ENCODE measurements at regions not wholly inside any gene's neighbourhood (a gene's known extent, or its start where the extent isn't known, plus 50 kb on each side); places are given as distances from the start of the nearest gene placed in this dataset.
"Not testable (repeated sequence)": the region's sequence is repeated elsewhere in the genome, so short reads cannot be mapped to it uniquely, and the experiment has no call there.

DNA sequence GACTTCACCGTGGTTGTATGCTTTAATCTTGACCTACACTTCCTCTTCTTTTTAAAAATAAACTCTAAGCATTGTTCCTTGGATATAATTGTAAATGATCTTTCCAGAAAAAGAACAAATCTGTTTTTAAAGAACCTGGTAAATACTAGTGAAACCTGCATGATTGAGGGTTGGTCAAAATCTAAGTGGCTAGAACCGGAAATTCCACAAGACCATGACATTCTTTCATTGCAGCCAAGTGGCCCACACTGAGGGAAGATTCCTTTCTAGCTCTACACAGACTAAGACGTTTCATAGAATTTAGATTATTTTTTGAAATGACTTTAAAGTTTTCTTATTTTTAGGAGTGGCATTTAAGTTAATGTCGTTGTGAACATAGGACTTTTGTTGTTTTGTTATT, 356.7 kb downstream of the NYAP2 start:
- no peaks in the 10 kb centered on the region for H3K4me1 ChIP-seq (ENCODE audit: low read depth)
- H3K36me3 ChIP-seq (ENCODE audit: low read depth), result no peaks in the 10 kb centered on the region
- TF ChIP-seq, protein P1, sequence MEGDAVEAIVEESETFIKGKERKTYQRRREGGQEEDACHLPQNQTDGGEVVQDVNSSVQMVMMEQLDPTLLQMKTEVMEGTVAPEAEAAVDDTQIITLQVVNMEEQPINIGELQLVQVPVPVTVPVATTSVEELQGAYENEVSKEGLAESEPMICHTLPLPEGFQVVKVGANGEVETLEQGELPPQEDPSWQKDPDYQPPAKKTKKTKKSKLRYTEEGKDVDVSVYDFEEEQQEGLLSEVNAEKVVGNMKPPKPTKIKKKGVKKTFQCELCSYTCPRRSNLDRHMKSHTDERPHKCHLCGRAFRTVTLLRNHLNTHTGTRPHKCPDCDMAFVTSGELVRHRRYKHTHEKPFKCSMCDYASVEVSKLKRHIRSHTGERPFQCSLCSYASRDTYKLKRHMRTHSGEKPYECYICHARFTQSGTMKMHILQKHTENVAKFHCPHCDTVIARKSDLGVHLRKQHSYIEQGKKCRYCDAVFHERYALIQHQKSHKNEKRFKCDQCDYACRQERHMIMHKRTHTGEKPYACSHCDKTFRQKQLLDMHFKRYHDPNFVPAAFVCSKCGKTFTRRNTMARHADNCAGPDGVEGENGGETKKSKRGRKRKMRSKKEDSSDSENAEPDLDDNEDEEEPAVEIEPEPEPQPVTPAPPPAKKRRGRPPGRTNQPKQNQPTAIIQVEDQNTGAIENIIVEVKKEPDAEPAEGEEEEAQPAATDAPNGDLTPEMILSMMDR (IDR thresholded peaks at IDR 0.05), result no peak
- no peak overlapping the region for H3K4me3 ChIP-seq
- DNase-seq, result no peak
- no peaks in the 10 kb centered on the region for H3K9me3 ChIP-seq
- intact Hi-C loops (cut with DNase I, micrococcal nuclease), result no loop called here
- no peak for ATAC-seq

DNA sequence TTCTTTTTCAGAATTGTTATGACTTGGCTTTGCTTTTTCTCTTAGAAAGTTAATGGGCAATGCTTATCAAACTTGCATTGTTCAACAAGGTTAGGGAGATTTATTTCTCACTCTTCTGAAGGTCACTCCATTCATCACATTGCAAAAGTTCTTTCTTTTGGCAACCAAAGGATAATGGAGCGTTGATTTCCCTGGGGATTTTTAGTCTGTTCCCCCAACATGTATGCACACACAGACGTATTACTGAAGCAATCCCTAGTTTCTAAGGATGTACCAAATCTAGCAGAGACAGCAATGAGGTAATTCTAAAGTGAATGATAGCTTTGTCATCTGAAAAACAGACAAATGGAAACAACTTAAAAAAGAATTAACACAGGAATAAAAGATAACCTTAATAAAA, 349.1 kb downstream of the NYAP2 start:
- Histone ChIP-seq H3K36me3 (ENCODE audit: low read depth) (no peaks in the 10 kb centered on the region), H3K4me3 (no peak overlapping the region), H3K9me3 (no peaks in the 10 kb centered on the region), H3K4me1 (ENCODE audit: low read depth) (no peaks in the 10 kb centered on the region)
- no peak for ATAC-seq
- TF ChIP-seq, protein P1 (IDR thresholded peaks at IDR 0.05), result no peak
- intact Hi-C loops (cut with DNase I, micrococcal nuclease), result no loop called here
- no peak for DNase-seq

DNA sequence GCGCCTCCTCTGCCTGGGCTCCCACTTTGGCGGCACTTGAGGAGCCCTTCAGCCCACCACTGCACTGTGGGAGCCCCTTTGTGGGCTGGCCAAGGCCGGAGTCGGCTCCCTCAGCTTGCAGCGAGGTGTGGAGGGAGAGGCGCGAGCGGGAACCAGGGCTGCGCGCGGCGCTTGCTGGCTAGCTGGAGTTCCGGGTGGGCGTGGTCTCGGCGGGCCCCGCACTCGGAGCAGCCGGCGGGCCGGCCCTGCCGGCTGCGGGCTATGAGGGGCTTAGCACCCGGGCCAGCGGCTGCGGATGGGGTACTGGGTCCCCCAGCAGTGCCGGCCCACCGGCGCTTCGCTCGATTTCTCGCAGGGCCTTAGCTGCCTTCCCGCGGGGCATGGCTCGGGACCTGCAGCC, 344.5 kb downstream of the NYAP2 start:
- DNase-seq; H3K9me3 ChIP-seq; H3K4me1 ChIP-seq (ENCODE audit: low read depth); H3K36me3 ChIP-seq (ENCODE audit: low read depth); H3K4me3 ChIP-seq; ATAC-seq; intact Hi-C loops (cut with DNase I, micrococcal nuclease): not testable (repeated sequence)

DNA sequence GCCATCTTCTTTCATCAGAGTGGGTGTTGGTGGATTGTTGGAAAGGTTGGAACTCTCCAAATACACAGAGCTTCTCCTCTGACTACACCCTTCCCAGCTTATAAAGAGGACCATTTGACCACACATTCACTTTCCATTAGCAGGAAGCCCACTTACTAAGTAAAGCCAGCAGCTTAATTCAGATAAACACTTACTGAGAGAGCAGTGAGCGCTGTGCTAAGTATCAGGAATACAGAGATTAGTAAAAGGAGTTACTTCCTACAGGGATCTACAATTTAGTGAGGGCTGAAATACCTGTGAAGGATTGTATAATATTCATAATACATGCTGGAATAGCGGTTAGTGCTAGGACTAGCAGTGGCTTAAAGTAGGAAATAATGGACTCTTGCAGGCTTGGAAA, 343.0 kb downstream of the NYAP2 start:
- ATAC-seq, result no peak

DNA sequence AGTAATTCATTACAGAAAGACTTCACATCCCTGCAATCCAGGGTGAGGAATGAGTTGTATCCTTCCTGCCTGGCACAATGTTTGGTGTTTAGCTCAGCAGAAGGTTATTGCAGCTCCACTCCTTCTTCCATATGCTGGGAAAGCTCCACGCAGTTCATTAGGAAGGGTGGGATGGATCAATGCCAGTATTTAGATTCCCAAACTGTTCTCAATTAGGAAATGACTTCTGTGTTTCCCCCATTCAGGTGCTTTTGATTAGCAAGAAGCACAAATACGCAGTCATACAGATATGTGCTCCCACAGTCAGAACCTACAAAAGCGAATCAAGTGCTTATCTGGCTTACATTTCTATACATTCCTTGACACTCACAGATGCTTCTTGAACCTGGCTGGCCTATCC, 340.6 kb downstream of the NYAP2 start:
- intact Hi-C loops (cut with DNase I, micrococcal nuclease), result no loop called here

More for the DNA sequence above, 343.0 kb downstream of the NYAP2 start:
- H3K4me1 ChIP-seq (ENCODE audit: low read depth), result no peaks in the 10 kb centered on the region
- intact Hi-C loops (cut with DNase I, micrococcal nuclease), result no loop called here
- no peaks in the 10 kb centered on the region for H3K36me3 ChIP-seq (ENCODE audit: low read depth)
- H3K4me3 ChIP-seq, result no peak overlapping the region
- no peaks in the 10 kb centered on the region for H3K9me3 ChIP-seq
- TF ChIP-seq, protein P1 (IDR thresholded peaks at IDR 0.05), result no peak
- DNase-seq, result no peak

DNA sequence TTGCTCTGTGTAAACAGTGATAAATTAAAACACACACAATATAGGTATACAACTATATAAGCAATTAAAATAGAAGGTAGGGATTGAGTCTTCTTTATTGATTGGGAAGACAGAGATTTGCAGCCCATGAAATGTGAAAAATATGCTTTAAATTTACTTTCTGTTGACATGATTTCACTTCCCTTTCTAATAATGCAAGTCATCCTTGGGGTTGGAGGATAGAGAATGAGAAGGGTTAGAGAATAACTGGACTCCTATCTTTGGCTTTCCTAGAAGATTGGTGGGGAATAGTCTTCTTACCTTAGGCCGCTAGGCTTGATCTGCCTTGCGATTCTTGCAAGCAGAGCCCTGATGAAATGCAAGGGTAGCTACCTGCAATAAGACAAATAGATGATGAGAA, 339.8 kb downstream of the NYAP2 start:
- Histone ChIP-seq H3K4me3 (no peak overlapping the region), H3K9me3 (no peaks in the 10 kb centered on the region), H3K36me3 (ENCODE audit: low read depth) (no peaks in the 10 kb centered on the region), H3K4me1 (ENCODE audit: low read depth) (no peaks in the 10 kb centered on the region)
- no peak for DNase-seq
- intact Hi-C loops (cut with DNase I, micrococcal nuclease), result no loop called here
- no peak for ATAC-seq
- TF ChIP-seq, protein P1 (IDR thresholded peaks at IDR 0.05), result no peak

More for the DNA sequence above, 340.6 kb downstream of the NYAP2 start:
- Histone ChIP-seq H3K4me1 (ENCODE audit: low read depth) (no peaks in the 10 kb centered on the region), H3K36me3 (ENCODE audit: low read depth) (no peaks in the 10 kb centered on the region), H3K9me3 (no peaks in the 10 kb centered on the region), H3K4me3 (no peak overlapping the region)
- TF ChIP-seq, protein P1 (IDR thresholded peaks at IDR 0.05), result no peak
- no peak for ATAC-seq
- no peak for DNase-seq
